Endothelial cell of umbilical vein (primary cell): ENCODE measurements at regions not wholly inside any gene's neighbourhood (a gene's known extent, or its start where the extent isn't known, plus 50 kb on each side); places are given as distances from the start of the nearest gene placed in this dataset.
"Not testable (repeated sequence)": the region's sequence is repeated elsewhere in the genome, so short reads cannot be mapped to it uniquely, and the experiment has no call there.

ENCODE experiments used
- EZH2 ChIP-seq: IDR thresholded peaks from 2 replicates; pipeline ENCODE4 v1.6.1; 2012; ENCODE audit warnings: borderline replicate concordance, low read depth, mild to moderate bottlenecking, moderate library complexity, low read length, inconsistent platforms; ENCODE audit not compliant: severe bottlenecking
- FOS ChIP-seq: IDR thresholded peaks from 2 replicates; pipeline ENCODE4 v1.6.1; 2011; ENCODE audit warnings: mild to moderate bottlenecking, low read length, moderate library complexity, borderline replicate concordance; ENCODE audit not compliant: insufficient read depth
- MYC ChIP-seq: IDR thresholded peaks from one replicate; pipeline ENCODE4 v1.6.1; 2011; ENCODE audit warnings: mild to moderate bottlenecking, low read depth, low read length
- POLR2A ChIP-seq: IDR thresholded peaks from 2 replicates; pipeline ENCODE4 v1.6.1; 2012; ENCODE audit warnings: low read depth, mild to moderate bottlenecking, control low read depth, low read length
- TF ChIP-seq, protein P1 (sequence below), 2 donors: IDR thresholded peaks; 1 replicate in 1 of 2; 2 replicates in 1 of 2; pipeline ENCODE4 v1.5.1; 2011; ENCODE audit warnings: low read length in 2 of 2, mild to moderate bottlenecking in 2 of 2, moderate library complexity in 2 of 2, control low read depth in 1 of 2, inconsistent platforms in 1 of 2, low read depth in 1 of 2; ENCODE audit not compliant: insufficient read depth in 1 of 2; ENCODE audit errors: extremely low read depth in 1 of 2

GRCh38 chr4:132227857-132228165, 921.3 kb upstream of the PCDH10 start:
- TF ChIP-seq MYC, POLR2A, EZH2, FOS: not testable (repeated sequence)
- TF ChIP-seq, protein P1, sequence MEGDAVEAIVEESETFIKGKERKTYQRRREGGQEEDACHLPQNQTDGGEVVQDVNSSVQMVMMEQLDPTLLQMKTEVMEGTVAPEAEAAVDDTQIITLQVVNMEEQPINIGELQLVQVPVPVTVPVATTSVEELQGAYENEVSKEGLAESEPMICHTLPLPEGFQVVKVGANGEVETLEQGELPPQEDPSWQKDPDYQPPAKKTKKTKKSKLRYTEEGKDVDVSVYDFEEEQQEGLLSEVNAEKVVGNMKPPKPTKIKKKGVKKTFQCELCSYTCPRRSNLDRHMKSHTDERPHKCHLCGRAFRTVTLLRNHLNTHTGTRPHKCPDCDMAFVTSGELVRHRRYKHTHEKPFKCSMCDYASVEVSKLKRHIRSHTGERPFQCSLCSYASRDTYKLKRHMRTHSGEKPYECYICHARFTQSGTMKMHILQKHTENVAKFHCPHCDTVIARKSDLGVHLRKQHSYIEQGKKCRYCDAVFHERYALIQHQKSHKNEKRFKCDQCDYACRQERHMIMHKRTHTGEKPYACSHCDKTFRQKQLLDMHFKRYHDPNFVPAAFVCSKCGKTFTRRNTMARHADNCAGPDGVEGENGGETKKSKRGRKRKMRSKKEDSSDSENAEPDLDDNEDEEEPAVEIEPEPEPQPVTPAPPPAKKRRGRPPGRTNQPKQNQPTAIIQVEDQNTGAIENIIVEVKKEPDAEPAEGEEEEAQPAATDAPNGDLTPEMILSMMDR (IDR thresholded peaks at IDR 0.05; ENCODE audit: extremely low read depth in 1 of 2, insufficient read depth in 1 of 2, low read depth in 1 of 2, low read length in 2 of 2) = peak; percentile 17 to 38
